ENCODE measurements at regions not wholly inside any gene's neighbourhood (a gene's known extent, or its start where the extent isn't known, plus 50 kb on each side); places are given as distances from the start of the nearest gene placed in this dataset.

DNA sequence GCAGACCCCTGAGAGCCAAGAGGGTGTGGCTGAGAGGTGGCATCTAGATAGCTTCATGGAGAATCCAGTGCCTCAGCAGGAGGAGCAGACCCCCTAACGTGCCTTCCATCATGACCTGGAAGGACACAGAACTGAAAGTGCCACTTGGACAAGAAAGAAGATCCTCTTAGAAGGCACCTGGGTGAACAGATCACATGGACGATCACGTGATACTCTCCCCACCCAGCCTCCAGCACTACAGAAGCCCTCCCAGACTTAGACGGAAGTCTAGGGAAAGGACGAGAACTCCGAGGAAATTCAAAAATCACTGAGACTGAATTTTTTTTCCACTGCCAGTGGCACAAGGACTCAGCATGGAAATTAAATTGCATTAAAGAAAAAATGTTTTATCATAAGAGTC, 113.4 kb downstream of the MRM1 start:
- Histone ChIP-seq H3K36me3 (ENCODE audit: insufficient read depth, low read length) (no peaks in the 10 kb centered on the region), H3K27ac (ENCODE audit: low read depth, low read length) (no peak overlapping the region), H3K79me2 (ENCODE audit: control insufficient read depth, insufficient read depth, low read length, unreplicated experiment) (no peaks in the 10 kb centered on the region), H3K4me3 (ENCODE audit: low read depth, low read length) (no peak overlapping the region), H3K27me3 (ENCODE audit: insufficient read depth, low read length) (peaks cover 69% of the 10 kb centered on the region), H2AFZ (ENCODE audit: low read length, unreplicated experiment) (no peak overlapping the region), H3K4me1 (ENCODE audit: control insufficient read depth, insufficient read depth, low read length, unreplicated experiment) (no peaks in the 10 kb centered on the region)

DNA sequence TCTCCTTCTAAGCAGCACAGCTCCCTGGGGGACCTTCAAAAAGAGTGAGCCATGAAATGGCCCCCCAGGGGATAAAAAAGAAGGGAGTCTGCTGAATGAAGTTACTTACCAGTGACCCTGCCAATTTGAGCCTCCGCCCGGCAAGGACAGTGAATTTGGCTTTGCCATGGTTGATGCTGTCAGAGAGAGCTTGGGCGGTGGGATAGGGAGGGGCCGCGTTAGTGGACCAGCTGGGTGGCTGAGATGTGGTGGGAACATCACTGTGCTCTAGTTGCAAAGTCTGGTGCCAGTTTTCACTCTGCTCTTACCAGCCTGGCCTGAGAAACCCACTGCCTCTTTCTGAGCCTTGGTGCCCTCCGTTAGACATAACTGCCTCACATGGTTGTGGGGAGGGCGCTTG, 114.6 kb downstream of the MRM1 start:
- Histone ChIP-seq H3K4me3 (ENCODE audit: low read depth, low read length) (no peak overlapping the region), H3K4me1 (ENCODE audit: control insufficient read depth, insufficient read depth, low read length, unreplicated experiment) (no peaks in the 10 kb centered on the region), H2AFZ (ENCODE audit: low read length, unreplicated experiment) (no peak overlapping the region), H3K27ac (ENCODE audit: low read depth, low read length) (no peak overlapping the region), H3K36me3 (ENCODE audit: insufficient read depth, low read length) (no peaks in the 10 kb centered on the region), H3K79me2 (ENCODE audit: control insufficient read depth, insufficient read depth, low read length, unreplicated experiment) (no peaks in the 10 kb centered on the region), H3K27me3 (ENCODE audit: insufficient read depth, low read length) (peaks cover 71% of the 10 kb centered on the region)

DNA sequence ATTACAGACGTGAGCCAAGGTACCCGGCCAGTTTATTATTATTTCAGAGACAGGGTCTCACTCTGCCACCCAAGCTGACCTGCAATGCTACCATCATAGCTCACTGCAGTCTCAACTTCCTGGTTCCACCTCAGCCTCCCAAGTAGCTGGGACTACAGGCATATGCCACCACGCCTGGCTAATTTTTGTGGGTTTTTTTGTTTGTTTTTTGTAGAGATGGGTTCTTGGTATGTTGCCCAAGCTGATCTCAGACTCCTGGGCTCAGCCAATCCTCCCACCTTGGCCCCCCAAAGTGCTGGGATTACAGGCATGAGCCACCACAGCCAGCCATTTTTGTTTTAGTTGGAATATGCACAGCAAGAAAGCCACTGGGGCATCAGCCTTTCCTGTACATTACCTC, 115.7 kb downstream of the MRM1 start:
- no peak overlapping the region for H2AFZ ChIP-seq (ENCODE audit: low read length, unreplicated experiment)
- peaks cover 69% of the 10 kb centered on the region for H3K27me3 ChIP-seq (ENCODE audit: insufficient read depth, low read length)
- H3K79me2 ChIP-seq (ENCODE audit: control insufficient read depth, insufficient read depth, low read length, unreplicated experiment): no peaks in the 10 kb centered on the region
- H3K4me3 ChIP-seq (ENCODE audit: low read depth, low read length): no peak overlapping the region
- H3K36me3 ChIP-seq (ENCODE audit: insufficient read depth, low read length): no peaks in the 10 kb centered on the region
- H3K27ac ChIP-seq (ENCODE audit: low read depth, low read length): no peak overlapping the region
- H3K4me1 ChIP-seq (ENCODE audit: control insufficient read depth, insufficient read depth, low read length, unreplicated experiment): peaks cover 6% of the 10 kb centered on the region

DNA sequence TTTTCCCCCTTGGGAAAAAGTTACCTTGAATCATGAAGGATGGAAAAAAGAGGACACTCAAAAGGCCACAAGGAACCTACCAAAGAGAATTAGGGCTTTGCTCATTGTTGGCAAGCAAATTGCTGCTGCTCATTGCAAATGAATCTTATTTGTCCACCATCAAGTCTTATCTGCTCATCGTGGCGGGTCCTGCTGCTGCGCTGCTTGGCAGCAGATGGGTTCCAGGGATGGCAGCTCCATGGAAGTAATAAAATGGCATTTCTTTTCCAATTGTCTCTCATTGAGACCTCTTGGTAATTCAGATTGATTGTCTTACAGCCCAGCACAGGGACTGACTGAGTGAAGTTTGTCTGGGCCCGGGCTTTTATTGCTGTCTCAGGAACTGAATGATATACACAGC, 118.7 kb downstream of the MRM1 start:
- Histone ChIP-seq H2AFZ (ENCODE audit: low read length, unreplicated experiment) (no peak overlapping the region), H3K4me1 (ENCODE audit: control insufficient read depth, insufficient read depth, low read length, unreplicated experiment) (peaks cover 6% of the 10 kb centered on the region), H3K79me2 (ENCODE audit: control insufficient read depth, insufficient read depth, low read length, unreplicated experiment) (no peaks in the 10 kb centered on the region), H3K27me3 (ENCODE audit: insufficient read depth, low read length) (peaks cover 70% of the 10 kb centered on the region), H3K36me3 (ENCODE audit: insufficient read depth, low read length) (no peaks in the 10 kb centered on the region), H3K27ac (ENCODE audit: low read depth, low read length) (no peak overlapping the region), H3K4me3 (ENCODE audit: low read depth, low read length) (no peak overlapping the region)

DNA sequence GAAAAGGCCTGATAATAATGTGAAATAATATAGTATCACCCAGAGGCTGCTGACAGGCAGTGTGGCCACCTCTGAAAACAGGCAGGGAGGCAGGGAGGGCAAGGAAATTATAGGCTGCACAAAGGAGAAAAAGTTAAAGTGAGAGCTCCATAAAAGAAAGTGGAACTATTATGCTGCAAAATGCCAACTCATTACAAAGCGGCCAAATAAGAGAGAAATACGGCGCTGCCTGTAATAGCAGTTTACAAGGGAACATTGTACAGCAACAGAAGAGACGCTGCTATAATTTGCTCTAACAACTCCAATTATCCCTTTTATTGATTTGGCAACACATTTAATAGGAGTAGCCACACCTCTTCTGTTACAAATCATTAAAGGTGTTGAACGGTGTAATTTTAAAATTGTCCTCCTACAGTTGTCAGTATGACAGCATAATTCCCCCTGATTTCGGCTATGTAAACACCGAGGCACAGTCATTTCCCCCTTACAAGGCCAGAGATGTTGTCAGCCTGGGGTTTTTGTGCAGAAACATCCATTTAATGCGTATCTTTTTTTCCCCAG, 120.3 kb downstream of the MRM1 start:
- Histone ChIP-seq H3K79me2 (ENCODE audit: control insufficient read depth, insufficient read depth, low read length, unreplicated experiment) (no peaks in the 10 kb centered on the region), H2AFZ (ENCODE audit: low read length, unreplicated experiment) (peak overlapping the region; percentile 82), H3K36me3 (ENCODE audit: insufficient read depth, low read length) (no peaks in the 10 kb centered on the region), H3K4me3 (ENCODE audit: low read depth, low read length) (peak overlapping the region; percentile 67), H3K27me3 (ENCODE audit: insufficient read depth, low read length) (peaks cover 75% of the 10 kb centered on the region), H3K4me1 (ENCODE audit: control insufficient read depth, insufficient read depth, low read length, unreplicated experiment) (peaks cover 6% of the 10 kb centered on the region), H3K27ac (ENCODE audit: low read depth, low read length) (no peak overlapping the region)

DNA sequence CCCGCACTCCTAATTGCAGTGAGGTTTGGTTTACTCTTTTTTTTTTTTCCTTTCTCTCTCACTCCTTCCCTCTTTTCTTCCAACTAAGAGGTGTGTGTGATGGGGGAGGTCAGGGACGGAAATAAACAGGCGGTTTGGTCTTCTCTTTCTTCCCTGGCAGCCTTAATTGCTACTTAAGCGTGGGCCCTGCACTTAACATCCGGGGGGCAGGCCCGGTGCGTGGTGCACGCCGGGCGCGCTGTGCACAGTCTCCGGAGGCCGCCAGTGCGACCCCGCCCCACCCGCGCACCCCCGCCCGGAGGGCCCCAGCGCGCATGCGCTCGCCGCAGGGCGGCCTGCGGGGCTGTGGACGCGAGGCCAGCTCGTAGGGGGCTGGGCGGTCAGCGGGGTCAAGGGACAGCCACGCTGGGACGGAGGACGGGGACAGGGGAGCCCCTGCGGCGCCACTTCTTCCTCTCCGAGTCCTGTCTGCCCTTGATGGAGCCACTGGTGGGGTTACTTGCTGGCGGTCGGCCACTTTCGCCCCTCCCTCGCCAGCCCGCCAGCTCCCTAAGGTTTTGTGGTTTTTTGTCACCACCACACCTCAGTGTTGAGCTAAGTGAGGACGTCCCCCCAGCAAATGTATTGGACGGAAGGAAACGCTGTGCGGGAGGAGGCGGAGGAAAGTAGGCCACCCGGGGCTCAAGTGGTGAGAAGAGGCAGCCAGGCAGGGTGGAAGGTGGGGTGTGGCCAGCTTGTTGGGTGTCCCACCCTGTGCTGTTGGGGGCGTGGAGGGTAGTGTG, 120.9 kb downstream of the MRM1 start:
- H2AFZ ChIP-seq (ENCODE audit: low read length, unreplicated experiment): peak overlapping the region; percentile 82
- no peaks in the 10 kb centered on the region for H3K36me3 ChIP-seq (ENCODE audit: insufficient read depth, low read length)
- H3K4me3 ChIP-seq (ENCODE audit: low read depth, low read length): peak overlapping the region; percentile 67
- H3K27ac ChIP-seq (ENCODE audit: low read depth, low read length): no peak overlapping the region
- no peaks in the 10 kb centered on the region for H3K79me2 ChIP-seq (ENCODE audit: control insufficient read depth, insufficient read depth, low read length, unreplicated experiment)
- H3K4me1 ChIP-seq (ENCODE audit: control insufficient read depth, insufficient read depth, low read length, unreplicated experiment): peaks cover 6% of the 10 kb centered on the region
- peaks cover 79% of the 10 kb centered on the region for H3K27me3 ChIP-seq (ENCODE audit: insufficient read depth, low read length)

DNA sequence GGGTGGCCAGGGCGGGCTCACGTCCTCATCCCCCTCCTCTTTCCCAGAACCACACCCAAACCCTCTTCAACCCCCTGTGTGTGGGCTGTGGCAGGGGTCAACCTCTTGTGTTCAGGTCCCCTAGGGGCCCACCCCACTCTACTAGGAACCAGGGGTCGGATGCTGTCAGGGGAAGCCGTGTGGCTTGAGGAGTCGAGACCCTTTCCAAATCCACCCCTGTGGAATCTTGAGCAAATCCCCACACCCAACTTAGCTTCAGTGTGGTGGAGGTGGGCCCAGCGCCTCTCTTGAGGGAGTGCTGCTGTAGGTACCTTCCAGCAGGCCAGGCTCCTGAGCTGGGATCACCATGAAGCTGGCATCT, 121.5 kb downstream of the MRM1 start:
- H3K79me2 ChIP-seq (ENCODE audit: control insufficient read depth, insufficient read depth, low read length, unreplicated experiment): no peaks in the 10 kb centered on the region
- peaks cover 6% of the 10 kb centered on the region for H3K4me1 ChIP-seq (ENCODE audit: control insufficient read depth, insufficient read depth, low read length, unreplicated experiment)
- H3K27ac ChIP-seq (ENCODE audit: low read depth, low read length): no peak overlapping the region
- H3K4me3 ChIP-seq (ENCODE audit: low read depth, low read length): no peak overlapping the region
- H3K36me3 ChIP-seq (ENCODE audit: insufficient read depth, low read length): no peaks in the 10 kb centered on the region
- no peak overlapping the region for H2AFZ ChIP-seq (ENCODE audit: low read length, unreplicated experiment)
- peaks cover 79% of the 10 kb centered on the region for H3K27me3 ChIP-seq (ENCODE audit: insufficient read depth, low read length)

DNA sequence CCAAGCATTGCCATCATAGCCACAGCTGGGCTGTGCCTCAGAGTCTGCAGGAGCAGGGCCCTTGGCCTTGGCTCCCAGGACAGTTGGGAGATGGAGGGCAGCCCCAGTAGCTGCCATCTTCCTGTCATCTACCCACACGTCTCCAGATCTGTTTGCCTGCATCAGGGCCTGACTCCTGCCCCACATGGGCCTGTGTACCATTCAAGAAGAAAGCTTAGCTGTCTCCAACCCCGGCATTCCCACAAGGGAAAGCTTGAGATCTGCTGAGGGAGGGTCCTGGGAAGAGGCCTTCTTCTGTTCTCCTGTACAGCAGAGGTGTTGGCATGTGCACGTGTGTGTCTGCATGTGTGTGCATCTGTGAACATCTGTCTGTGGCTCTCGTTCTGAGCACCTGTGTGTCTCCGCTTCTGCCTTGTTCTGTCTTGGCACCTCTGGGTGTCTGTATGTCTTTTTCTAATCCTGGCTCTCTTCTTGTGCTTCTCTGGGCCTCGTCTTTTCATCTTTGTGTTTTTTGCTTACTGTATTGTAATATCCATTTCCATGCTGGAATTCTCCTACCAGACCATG, 122.2 kb downstream of the MRM1 start:
- H3K27me3 ChIP-seq (ENCODE audit: insufficient read depth, low read length): peaks cover 79% of the 10 kb centered on the region
- H3K79me2 ChIP-seq (ENCODE audit: control insufficient read depth, insufficient read depth, low read length, unreplicated experiment): no peaks in the 10 kb centered on the region
- H3K27ac ChIP-seq (ENCODE audit: low read depth, low read length): no peak overlapping the region
- H2AFZ ChIP-seq (ENCODE audit: low read length, unreplicated experiment): no peak overlapping the region
- H3K4me3 ChIP-seq (ENCODE audit: low read depth, low read length): no peak overlapping the region
- H3K4me1 ChIP-seq (ENCODE audit: control insufficient read depth, insufficient read depth, low read length, unreplicated experiment): peaks cover 6% of the 10 kb centered on the region
- H3K36me3 ChIP-seq (ENCODE audit: insufficient read depth, low read length): no peaks in the 10 kb centered on the region

DNA sequence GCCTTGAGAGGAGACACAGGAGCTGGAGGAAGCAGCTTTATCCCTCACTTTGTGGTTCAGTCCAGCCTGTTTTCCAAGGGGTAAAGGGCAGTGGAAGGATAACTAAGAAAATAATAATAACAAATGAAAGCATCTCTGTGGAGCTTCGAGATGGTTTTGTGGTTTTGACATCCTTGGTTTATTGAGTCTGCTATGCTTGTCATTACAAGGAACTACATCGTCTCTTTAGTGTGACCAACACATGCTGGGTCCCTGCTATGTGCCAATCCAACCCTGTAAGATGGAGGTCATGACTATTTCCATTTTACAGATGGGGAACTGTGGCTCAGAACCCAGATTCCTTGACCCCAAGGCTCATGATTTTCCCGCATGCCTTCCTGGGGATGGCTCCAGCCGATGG, 124.8 kb downstream of the MRM1 start:
- peaks cover 87% of the 10 kb centered on the region for H3K27me3 ChIP-seq (ENCODE audit: insufficient read depth, low read length)
- H3K4me3 ChIP-seq (ENCODE audit: low read depth, low read length): no peak overlapping the region
- H3K79me2 ChIP-seq (ENCODE audit: control insufficient read depth, insufficient read depth, low read length, unreplicated experiment): no peaks in the 10 kb centered on the region
- H2AFZ ChIP-seq (ENCODE audit: low read length, unreplicated experiment): no peak overlapping the region
- H3K36me3 ChIP-seq (ENCODE audit: insufficient read depth, low read length): no peaks in the 10 kb centered on the region
- H3K27ac ChIP-seq (ENCODE audit: low read depth, low read length): no peak overlapping the region
- peaks cover 6% of the 10 kb centered on the region for H3K4me1 ChIP-seq (ENCODE audit: control insufficient read depth, insufficient read depth, low read length, unreplicated experiment)

DNA sequence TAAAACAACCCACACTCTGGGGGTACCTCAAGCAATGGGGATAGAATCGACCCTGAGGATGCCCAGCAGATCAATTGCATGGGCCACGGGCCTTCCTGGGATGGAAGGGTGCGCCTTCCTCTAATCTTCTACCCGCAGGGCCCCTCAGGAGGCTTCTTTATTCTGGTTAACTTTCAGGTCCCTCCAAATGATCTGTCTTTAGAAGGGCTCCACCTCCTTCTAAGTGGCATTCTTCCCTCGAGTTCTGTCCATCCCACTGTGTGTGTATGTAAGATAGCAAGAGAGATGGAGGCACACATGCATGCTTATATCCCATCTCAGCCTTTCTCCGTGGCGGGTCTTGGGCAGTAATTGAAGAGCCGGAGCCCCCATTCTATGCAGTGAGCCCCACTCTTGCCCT, 125.7 kb downstream of the MRM1 start:
- Histone ChIP-seq H3K36me3 (ENCODE audit: insufficient read depth, low read length) (no peaks in the 10 kb centered on the region), H3K27ac (ENCODE audit: low read depth, low read length) (no peak overlapping the region), H3K27me3 (ENCODE audit: insufficient read depth, low read length) (peaks cover 88% of the 10 kb centered on the region), H3K4me1 (ENCODE audit: control insufficient read depth, insufficient read depth, low read length, unreplicated experiment) (no peaks in the 10 kb centered on the region), H2AFZ (ENCODE audit: low read length, unreplicated experiment) (no peak overlapping the region), H3K79me2 (ENCODE audit: control insufficient read depth, insufficient read depth, low read length, unreplicated experiment) (no peaks in the 10 kb centered on the region), H3K4me3 (ENCODE audit: low read depth, low read length) (no peak overlapping the region)

DNA sequence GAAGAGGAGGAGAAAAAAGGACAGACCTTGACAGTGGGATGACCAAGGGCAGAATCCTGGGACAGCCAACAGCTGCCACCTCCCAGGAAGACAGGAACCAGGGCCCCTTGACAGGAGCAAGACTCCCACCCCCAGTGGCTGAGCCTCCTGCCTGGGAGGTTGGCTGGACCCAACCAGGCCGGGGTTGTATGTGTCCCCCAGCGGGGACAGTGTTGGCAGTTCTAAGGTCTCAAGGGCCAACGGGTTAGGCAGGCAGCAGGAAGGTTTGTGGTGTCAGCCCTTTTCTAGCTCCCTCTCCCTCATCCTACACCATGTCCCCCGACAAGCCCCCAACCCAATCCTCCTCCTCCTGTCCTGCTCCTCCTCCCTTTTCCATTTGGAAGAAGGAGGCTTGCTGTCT, 126.2 kb downstream of the MRM1 start:
- Histone ChIP-seq H3K27me3 (ENCODE audit: insufficient read depth, low read length) (peaks cover 93% of the 10 kb centered on the region), H3K27ac (ENCODE audit: low read depth, low read length) (no peak overlapping the region), H3K4me3 (ENCODE audit: low read depth, low read length) (no peak overlapping the region)

More for the DNA sequence above, 126.2 kb downstream of the MRM1 start:
- Histone ChIP-seq H3K4me1 (ENCODE audit: control insufficient read depth, insufficient read depth, low read length, unreplicated experiment) (no peaks in the 10 kb centered on the region), H2AFZ (ENCODE audit: low read length, unreplicated experiment) (no peak overlapping the region), H3K79me2 (ENCODE audit: control insufficient read depth, insufficient read depth, low read length, unreplicated experiment) (no peaks in the 10 kb centered on the region), H3K36me3 (ENCODE audit: insufficient read depth, low read length) (no peaks in the 10 kb centered on the region)
